HCT116 (cell line): ENCODE measurements at regions not wholly inside any gene's neighbourhood (a gene's known extent, or its start where the extent isn't known, plus 50 kb on each side); places are given as distances from the start of the nearest gene placed in this dataset.

Source experiments
- ATAC-seq: fragments of 200-7000 bp; cut with Tn5 transposase; 2 replicates; pipeline ENCODE4 v1.9.1; 2020; ENCODE audit warnings: mild to moderate bottlenecking, moderate library complexity
- BruUV-seq: library from RNA; stranded (reverse); fragments of 400-500 nt; replicated peaks from 2 replicates; lab custom pipeline; 2021; lab: Mats Ljungman, UMichigan
- CTCF ChIA-PET: fragments of 300-600 bp; sonication (Branson Sonifier 250); formaldehyde crosslinking; loops from one replicate; lab custom pipeline; 2021; ENCODE audit warnings: antibody characterized with exemption; lab: Charles Lee
- POLR2A ChIA-PET: fragments of 300-600, 350-600 bp; sonication (Branson Sonifier 250); formaldehyde crosslinking; loops from one replicate; lab custom pipeline; 2021; ENCODE audit warnings: antibody characterized with exemption; lab: Charles Lee
- RAD21 ChIA-PET, 2 experiments: fragments of 300-600 bp; sonication (Branson Sonifier 250); formaldehyde crosslinking; loops; one replicate each; lab custom pipeline; 2023; ENCODE audit warnings: low total read pairs in 2 of 2; ENCODE audit not compliant: uncharacterized antibody in 2 of 2, unreplicated experiment in 2 of 2, low non-redundant PET in 1 of 2; lab: Charles Lee
- DNase-seq: peaks from one replicate; pipeline ENCODE4 v3.0.0-alpha.2; 2010; ENCODE audit warnings: low read depth, low spot score
- H2AFZ ChIP-seq: fragments of 200-600 bp; shearing (Covaris generic), sonication (generic); 2 replicates; pipeline ENCODE4 v1.6.1; 2017; ENCODE audit warnings: low read depth, mixed run types, mixed read lengths, antibody characterized with exemption, low read length; ENCODE audit not compliant: poor library complexity, severe bottlenecking
- H3K27ac ChIP-seq: 2 replicates; pipeline ENCODE4 v1.5.1; 2012; ENCODE audit warnings: low read depth, low read length
- H3K27me3 ChIP-seq: fragments of 200-600 bp; sonication (generic); 2 replicates; pipeline ENCODE4 v1.6.1; 2016; ENCODE audit warnings: mixed run types, low read length, mixed read lengths; ENCODE audit not compliant: insufficient read depth
- H3K36me3 ChIP-seq, 2 experiments: fragments of 200-500 bp in 1 of 2; fragments of 200-600 bp in 1 of 2; sonication (Bioruptor generic) in 1 of 2; sonication (generic) in 1 of 2; 2 replicates each; pipeline versions ENCODE4 v1.5.1 to v1.6.1; 2014 to 2016; ENCODE audit warnings: low read length in 2 of 2, inconsistent platforms in 1 of 2, mixed read lengths in 1 of 2, mixed run types in 1 of 2; ENCODE audit not compliant: insufficient read depth in 2 of 2, control insufficient read depth in 1 of 2
- H3K4me1 ChIP-seq, 2 experiments: fragments of 200-600 bp in 1 of 2; sonication (generic) in 1 of 2; 2 replicates each; pipeline versions ENCODE4 v1.5.1 to v1.6.1; 2012 to 2017; ENCODE audit warnings: low read length in 2 of 2, inconsistent platforms in 1 of 2, mild to moderate bottlenecking in 1 of 2, mixed read lengths in 1 of 2, mixed run types in 1 of 2, moderate library complexity in 1 of 2; ENCODE audit not compliant: insufficient read depth in 2 of 2, control insufficient read depth in 1 of 2
- H3K4me2 ChIP-seq: fragments of 200-600 bp; sonication (generic); 2 replicates; pipeline ENCODE4 v1.6.1; 2017; ENCODE audit warnings: mixed run types, low read length, mixed read lengths
- H3K4me3 ChIP-seq, 2 experiments: fragments of 200-600 bp in 1 of 2; sonication (generic) in 1 of 2; replicated peaks in 1 of 2; 2 replicates each; pipeline ENCODE4 v1.5.1; 2011 to 2016; ENCODE audit warnings: low read length in 2 of 2, control low read depth in 1 of 2, low read depth in 1 of 2, mild to moderate bottlenecking in 1 of 2, mixed read lengths in 1 of 2, mixed run types in 1 of 2
- H3K79me2 ChIP-seq: fragments of 200-600 bp; sonication (generic); 2 replicates; pipeline ENCODE4 v1.6.1; 2017; ENCODE audit warnings: mild to moderate bottlenecking, mixed run types, low read length, moderate library complexity, mixed read lengths; ENCODE audit not compliant: insufficient read depth
- H3K9ac ChIP-seq: fragments of 200-600 bp; sonication (generic); 2 replicates; pipeline ENCODE4 v1.6.1; 2016; ENCODE audit warnings: low read length, mixed read lengths
- H3K9me2 ChIP-seq: fragments of 200-600 bp; sonication (generic), shearing (Covaris generic); 2 replicates; pipeline ENCODE4 v1.6.1; 2017; ENCODE audit warnings: mixed run types, mild to moderate bottlenecking, moderate library complexity; ENCODE audit not compliant: insufficient read depth
- H3K9me3 ChIP-seq, 2 experiments: fragments of 200-500 bp in 1 of 2; fragments of 200-600 bp in 1 of 2; sonication (Bioruptor generic) in 1 of 2; sonication (generic) in 1 of 2; 2 replicates each; pipeline ENCODE4 v1.6.1; 2014 to 2017; ENCODE audit warnings: low read length in 2 of 2, mixed read lengths in 2 of 2, inconsistent platforms in 1 of 2, low read depth in 1 of 2, mild to moderate bottlenecking in 1 of 2, mixed run types in 1 of 2, moderate library complexity in 1 of 2; ENCODE audit not compliant: control insufficient read depth in 1 of 2, insufficient read depth in 1 of 2
- H4K20me1 ChIP-seq: fragments of 200-600 bp; sonication (generic), shearing (Covaris generic); 2 replicates; pipeline ENCODE4 v1.6.1; 2017; ENCODE audit warnings: mixed run types, mild to moderate bottlenecking, moderate library complexity; ENCODE audit not compliant: insufficient read depth
- CBX3 ChIP-seq: IDR thresholded peaks from 2 replicates; pipeline ENCODE4 v1.6.1; 2012; ENCODE audit warnings: low read depth
- CEBPB ChIP-seq: IDR thresholded peaks from 2 replicates; pipeline ENCODE4 v1.6.1; 2012; ENCODE audit warnings: low read depth
- EGR1 ChIP-seq: IDR thresholded peaks from 2 replicates; pipeline ENCODE4 v1.6.1; 2012; ENCODE audit warnings: low read depth
- ELF1 ChIP-seq: IDR thresholded peaks from 2 replicates; pipeline ENCODE4 v1.6.1; 2012; ENCODE audit warnings: low read depth, borderline replicate concordance
- EZH2 ChIP-seq: fragments of 200-600 bp; sonication (generic); IDR thresholded peaks from 2 replicates; pipeline ENCODE4 v1.6.1; 2017; ENCODE audit warnings: antibody characterized with exemption, mixed run types
- EZH2phosphoT487 ChIP-seq: fragments of 200-600 bp; IDR thresholded peaks from 2 replicates; pipeline ENCODE4 v1.6.1; 2018; ENCODE audit warnings: antibody characterized with exemption, borderline replicate concordance
- FOSL1 ChIP-seq: IDR thresholded peaks from 2 replicates; pipeline ENCODE4 v1.6.1; 2012; ENCODE audit warnings: low read depth
- JUND ChIP-seq: IDR thresholded peaks from 2 replicates; pipeline ENCODE4 v1.6.1; 2012
- POLR2A ChIP-seq: IDR thresholded peaks from 2 replicates; pipeline ENCODE4 v1.7.0; 2011; ENCODE audit warnings: borderline replicate concordance; ENCODE audit not compliant: insufficient read depth, insufficient read length; ENCODE audit errors: extremely low read depth
- POLR2AphosphoS5 ChIP-seq: IDR thresholded peaks from 2 replicates; pipeline ENCODE4 v1.6.1; 2011; ENCODE audit warnings: mild to moderate bottlenecking, low read depth, low read length, moderate library complexity
- RAD21 ChIP-seq: IDR thresholded peaks from 2 replicates; pipeline ENCODE4 v1.6.1; 2012; ENCODE audit warnings: low read depth, mild to moderate bottlenecking
- SIN3A ChIP-seq: IDR thresholded peaks from 2 replicates; pipeline ENCODE4 v1.6.1; 2012; ENCODE audit warnings: low read depth
- SRF ChIP-seq: IDR thresholded peaks from 2 replicates; pipeline ENCODE4 v1.6.1; 2012; ENCODE audit warnings: low read depth
- TCF7L2 ChIP-seq: IDR thresholded peaks from 2 replicates; pipeline ENCODE4 v1.7.0; 2011; ENCODE audit warnings: borderline replicate concordance, inconsistent platforms; ENCODE audit not compliant: insufficient read depth, insufficient read length; ENCODE audit errors: extremely low read depth
- ZFX ChIP-seq: fragments of 450-650 bp; IDR thresholded peaks from 2 replicates; pipeline ENCODE4 v1.6.1; 2017
- ZNF274 ChIP-seq: fragments of 200-500 bp; sonication (Bioruptor generic); IDR thresholded peaks from 2 replicates; pipeline ENCODE4 v1.6.1; 2014; ENCODE audit warnings: mild to moderate bottlenecking, low read depth, low read length, inconsistent platforms
- intact Hi-C: fragments of 100-400 bp; cut with micrococcal nuclease; formaldehyde crosslinking; loops from 2 replicates; pipeline ENCODE4 v1.10.0; 2022
- TF ChIP-seq, protein P1 (sequence below): IDR thresholded peaks from 2 replicates; pipeline ENCODE4 v1.6.1; 2012
- TF ChIP-seq, protein P2 (sequence below): IDR thresholded peaks from 2 replicates; pipeline ENCODE4 v1.6.1; 2012
- TF ChIP-seq, protein P3 (sequence below): IDR thresholded peaks from 2 replicates; pipeline ENCODE4 v1.6.1; 2012; ENCODE audit warnings: low read depth

DNA sequence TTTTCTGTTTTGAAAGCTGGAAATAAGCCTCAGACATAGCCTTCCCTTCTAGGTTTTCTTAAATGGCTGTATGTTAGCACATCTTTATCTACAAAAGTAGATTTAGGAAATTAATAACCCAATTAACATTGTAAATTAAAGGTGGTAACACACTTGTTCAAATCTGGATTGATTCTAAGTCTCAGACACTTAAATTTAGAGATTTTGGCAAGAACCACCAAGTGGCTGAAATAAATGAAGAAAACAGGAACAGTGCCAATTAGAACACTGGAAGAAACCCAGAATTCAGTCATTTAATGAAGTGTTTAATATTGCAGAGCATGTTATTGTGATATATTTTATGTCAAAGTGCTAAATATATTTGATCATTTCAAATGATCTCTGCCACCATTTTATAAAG is 628.2 kb downstream of the USP25 start:
- TF ChIP-seq EZH2phosphoT487 (no peak), RAD21 (no peak), POLR2AphosphoS5 (no peak), TCF7L2 (no peak), EZH2 (no peak), ZNF274 (no peak)
- TF ChIP-seq, protein P1, sequence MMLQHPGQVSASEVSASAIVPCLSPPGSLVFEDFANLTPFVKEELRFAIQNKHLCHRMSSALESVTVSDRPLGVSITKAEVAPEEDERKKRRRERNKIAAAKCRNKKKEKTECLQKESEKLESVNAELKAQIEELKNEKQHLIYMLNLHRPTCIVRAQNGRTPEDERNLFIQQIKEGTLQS: no peak
- H3K9me2 ChIP-seq: no peaks in the 10 kb centered on the region
- no peak overlapping the region for H3K4me3 ChIP-seq
- no peak overlapping the region for H2AFZ ChIP-seq
- CTCF ChIA-PET: no interaction called here
- no TSS peak for BruUV-seq
- H3K9ac ChIP-seq: no peak overlapping the region
- H4K20me1 ChIP-seq: no peaks in the 10 kb centered on the region
- intact Hi-C loops: no loop called here
- no peak for ATAC-seq
- H3K79me2 ChIP-seq: no peaks in the 10 kb centered on the region
- H3K27ac ChIP-seq: no peak overlapping the region
- no peak overlapping the region for H3K4me2 ChIP-seq
- POLR2A ChIA-PET: no interaction called here
- RAD21 ChIA-PET: no interaction called here
- peaks cover 16% of the 10 kb centered on the region in 2 experiments; a peak in 2 of 4 replicates for H3K9me3 ChIP-seq
- no peak for DNase-seq
- no peaks in the 10 kb centered on the region for H3K36me3 ChIP-seq
- H3K27me3 ChIP-seq: no peaks in the 10 kb centered on the region
- H3K4me1 ChIP-seq: no peaks in the 10 kb centered on the region

DNA sequence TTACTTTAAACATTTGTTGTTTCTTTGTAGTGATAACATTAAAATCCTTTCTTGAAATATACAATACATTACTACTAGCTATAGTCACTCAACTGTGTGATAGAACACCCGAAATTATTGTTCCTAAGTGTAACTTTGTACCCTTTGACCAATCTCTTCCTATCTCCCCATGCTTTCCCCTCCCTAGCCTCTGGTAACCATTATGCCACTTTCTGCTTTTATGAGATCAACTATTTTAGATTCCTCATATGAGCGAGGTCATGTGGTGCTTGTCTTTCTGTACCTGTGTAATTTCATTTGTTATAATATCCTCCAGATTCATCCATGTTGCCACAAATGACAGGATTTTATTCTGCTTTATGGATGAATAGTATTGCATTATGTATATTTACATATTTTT is 629.0 kb downstream of the USP25 start:
- no peak for TF ChIP-seq CEBPB
- no peak for TF ChIP-seq CBX3
- TF ChIP-seq ELF1: no peak
- no peak for TF ChIP-seq SIN3A
- no peak for TF ChIP-seq POLR2A
- TF ChIP-seq FOSL1: no peak
- no peak for TF ChIP-seq TCF7L2
- no peak for TF ChIP-seq ZFX
- TF ChIP-seq, protein P1: no peak
- no peak for TF ChIP-seq JUND
- TF ChIP-seq EZH2phosphoT487: no peak
- TF ChIP-seq POLR2AphosphoS5: no peak
- TF ChIP-seq, protein P2, sequence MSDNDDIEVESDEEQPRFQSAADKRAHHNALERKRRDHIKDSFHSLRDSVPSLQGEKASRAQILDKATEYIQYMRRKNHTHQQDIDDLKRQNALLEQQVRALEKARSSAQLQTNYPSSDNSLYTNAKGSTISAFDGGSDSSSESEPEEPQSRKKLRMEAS: no peak
- no peak for TF ChIP-seq EGR1
- TF ChIP-seq, protein P3, sequence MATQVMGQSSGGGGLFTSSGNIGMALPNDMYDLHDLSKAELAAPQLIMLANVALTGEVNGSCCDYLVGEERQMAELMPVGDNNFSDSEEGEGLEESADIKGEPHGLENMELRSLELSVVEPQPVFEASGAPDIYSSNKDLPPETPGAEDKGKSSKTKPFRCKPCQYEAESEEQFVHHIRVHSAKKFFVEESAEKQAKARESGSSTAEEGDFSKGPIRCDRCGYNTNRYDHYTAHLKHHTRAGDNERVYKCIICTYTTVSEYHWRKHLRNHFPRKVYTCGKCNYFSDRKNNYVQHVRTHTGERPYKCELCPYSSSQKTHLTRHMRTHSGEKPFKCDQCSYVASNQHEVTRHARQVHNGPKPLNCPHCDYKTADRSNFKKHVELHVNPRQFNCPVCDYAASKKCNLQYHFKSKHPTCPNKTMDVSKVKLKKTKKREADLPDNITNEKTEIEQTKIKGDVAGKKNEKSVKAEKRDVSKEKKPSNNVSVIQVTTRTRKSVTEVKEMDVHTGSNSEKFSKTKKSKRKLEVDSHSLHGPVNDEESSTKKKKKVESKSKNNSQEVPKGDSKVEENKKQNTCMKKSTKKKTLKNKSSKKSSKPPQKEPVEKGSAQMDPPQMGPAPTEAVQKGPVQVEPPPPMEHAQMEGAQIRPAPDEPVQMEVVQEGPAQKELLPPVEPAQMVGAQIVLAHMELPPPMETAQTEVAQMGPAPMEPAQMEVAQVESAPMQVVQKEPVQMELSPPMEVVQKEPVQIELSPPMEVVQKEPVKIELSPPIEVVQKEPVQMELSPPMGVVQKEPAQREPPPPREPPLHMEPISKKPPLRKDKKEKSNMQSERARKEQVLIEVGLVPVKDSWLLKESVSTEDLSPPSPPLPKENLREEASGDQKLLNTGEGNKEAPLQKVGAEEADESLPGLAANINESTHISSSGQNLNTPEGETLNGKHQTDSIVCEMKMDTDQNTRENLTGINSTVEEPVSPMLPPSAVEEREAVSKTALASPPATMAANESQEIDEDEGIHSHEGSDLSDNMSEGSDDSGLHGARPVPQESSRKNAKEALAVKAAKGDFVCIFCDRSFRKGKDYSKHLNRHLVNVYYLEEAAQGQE: no peak
- TF ChIP-seq SRF: no peak
- TF ChIP-seq, all 23 proteins: peak for 0
- DNase-seq (no peak), ATAC-seq (no peak)
- CTCF ChIA-PET: no interaction called here
- BruUV-seq: no TSS peak
- no peaks in the 10 kb centered on the region for H4K20me1 ChIP-seq
- H3K27me3 ChIP-seq: no peaks in the 10 kb centered on the region
- no peak overlapping the region for H3K27ac ChIP-seq
- H3K9me3 ChIP-seq: peaks cover 13 to 16% of the 10 kb centered on the region in 2 experiments; a peak in 2 of 4 replicates
- no peaks in the 10 kb centered on the region for H3K79me2 ChIP-seq
- H3K9ac ChIP-seq: no peak overlapping the region
- H2AFZ ChIP-seq: no peak overlapping the region
- no peaks in the 10 kb centered on the region for H3K36me3 ChIP-seq
- intact Hi-C loops: no loop called here
- H3K4me2 ChIP-seq: no peak overlapping the region
- POLR2A ChIA-PET: no interaction called here
- H3K4me3 ChIP-seq: no peak overlapping the region
- H3K9me2 ChIP-seq: no peaks in the 10 kb centered on the region
- RAD21 ChIA-PET: no interaction called here
- no peaks in the 10 kb centered on the region for H3K4me1 ChIP-seq
